Keratinocyte (primary cell): ENCODE measurements at regions not wholly inside any gene's neighbourhood (a gene's known extent, or its start where the extent isn't known, plus 50 kb on each side); places are given as distances from the start of the nearest gene placed in this dataset.
"Not testable (repeated sequence)": the region's sequence is repeated elsewhere in the genome, so short reads cannot be mapped to it uniquely, and the experiment has no call there.

ENCODE experiments used
- DNase-seq: peaks from one replicate; pipeline ENCODE4 v3.0.0-alpha.2; 2011; ENCODE audit warnings: low read depth, missing footprints, low spot score
- FAIRE-seq: peaks from 2 replicates; lab custom pipeline; 2011; peaks lifted over from hg19 to GRCh38; lab: Jason Lieb, UNC
- H2AFZ ChIP-seq: 2 replicates; pipeline ENCODE4 v1.6.0; 2012; ENCODE audit warnings: low read length, control low read depth, inconsistent platforms; ENCODE audit not compliant: control insufficient read depth
- H3K27ac ChIP-seq: 2 replicates; pipeline ENCODE4 v1.5.1; 2011; ENCODE audit warnings: low read length; ENCODE audit not compliant: control insufficient read depth, insufficient read depth
- H3K27me3 ChIP-seq: 3 replicates; pipeline ENCODE4 v1.6.0; 2011; ENCODE audit warnings: low read length; ENCODE audit not compliant: control insufficient read depth, insufficient read depth; ENCODE audit errors: extremely low read depth
- H3K36me3 ChIP-seq, 2 experiments: 2 replicates in 1 of 2; 3 replicates in 1 of 2; pipeline ENCODE4 v1.5.1; 2011; ENCODE audit warnings: low read length in 2 of 2, mild to moderate bottlenecking in 1 of 2; ENCODE audit not compliant: control insufficient read depth in 2 of 2, insufficient read depth in 2 of 2; ENCODE audit errors: extremely low read depth in 1 of 2
- H3K4me1 ChIP-seq: 3 replicates; pipeline ENCODE4 v1.5.1; 2011; ENCODE audit warnings: low read length; ENCODE audit not compliant: control insufficient read depth, insufficient read depth; ENCODE audit errors: extremely low read depth
- H3K4me2 ChIP-seq: 3 replicates; pipeline ENCODE4 v1.6.0; 2011; ENCODE audit warnings: low read depth, low read length; ENCODE audit not compliant: control insufficient read depth, insufficient read depth; ENCODE audit errors: extremely low read depth
- H3K4me3 ChIP-seq, 3 experiments: fragments of 200-600 bp in 1 of 3; sonication (generic) in 1 of 3; 2 replicates in 2 of 3; 3 replicates in 1 of 3; pipeline ENCODE4 v1.5.1; 2011 to 2016; ENCODE audit warnings: low read length in 3 of 3, mild to moderate bottlenecking in 3 of 3, control low read depth in 2 of 3, inconsistent platforms in 1 of 3, low read depth in 1 of 3, mixed read lengths in 1 of 3, mixed run types in 1 of 3, moderate library complexity in 1 of 3; ENCODE audit not compliant: control insufficient read depth in 2 of 3, insufficient read depth in 2 of 3; ENCODE audit errors: extremely low read depth in 1 of 3
- H3K79me2 ChIP-seq: 2 replicates; pipeline ENCODE4 v1.6.0; 2012; ENCODE audit warnings: low read length; ENCODE audit not compliant: control insufficient read depth, insufficient read depth
- H3K9ac ChIP-seq: 3 replicates; pipeline ENCODE4 v1.6.0; 2011; ENCODE audit warnings: low read length; ENCODE audit not compliant: control insufficient read depth, insufficient read depth; ENCODE audit errors: extremely low read depth
- H3K9me1 ChIP-seq: 3 replicates; pipeline ENCODE4 v1.6.0; 2011; ENCODE audit warnings: low read length; ENCODE audit not compliant: control insufficient read depth, insufficient read depth; ENCODE audit errors: extremely low read depth
- H3K9me3 ChIP-seq: 2 replicates; pipeline ENCODE4 v1.5.1; 2012; ENCODE audit warnings: low read depth, low read length; ENCODE audit not compliant: control insufficient read depth
- H4K20me1 ChIP-seq: 3 replicates; pipeline ENCODE4 v1.6.0; 2011; ENCODE audit warnings: low read length; ENCODE audit not compliant: control insufficient read depth, insufficient read depth; ENCODE audit errors: extremely low read depth
- EZH2 ChIP-seq: IDR thresholded peaks from one replicate; pipeline ENCODE4 v1.6.1; 2012; ENCODE audit warnings: inconsistent platforms, mild to moderate bottlenecking, low read length, moderate library complexity
- dilution Hi-C: fragments of 300-500 bp; cut with MboI; formaldehyde crosslinking; loops from one replicate; pipeline ENCODE4 v1.7.0; 2020; ENCODE audit warnings: low sequenced_read_pairs; ENCODE audit not compliant: extremely low pct_ligation_motif_present
- TF ChIP-seq, protein P1 (sequence below), 3 experiments: IDR thresholded peaks in 1 of 3; conservative IDR thresholded peaks in 1 of 3; optimal IDR thresholded peaks in 1 of 3; 2 replicates in 2 of 3; 3 replicates in 1 of 3; pipeline versions ENCODE3 to v1.5.1; 2011; ENCODE audit warnings: low read length in 3 of 3, mild to moderate bottlenecking in 3 of 3, moderate library complexity in 2 of 3, control low read depth in 1 of 3, inconsistent platforms in 1 of 3; ENCODE audit not compliant: insufficient read depth in 2 of 3; ENCODE audit errors: extremely low read depth in 1 of 3

DNA sequence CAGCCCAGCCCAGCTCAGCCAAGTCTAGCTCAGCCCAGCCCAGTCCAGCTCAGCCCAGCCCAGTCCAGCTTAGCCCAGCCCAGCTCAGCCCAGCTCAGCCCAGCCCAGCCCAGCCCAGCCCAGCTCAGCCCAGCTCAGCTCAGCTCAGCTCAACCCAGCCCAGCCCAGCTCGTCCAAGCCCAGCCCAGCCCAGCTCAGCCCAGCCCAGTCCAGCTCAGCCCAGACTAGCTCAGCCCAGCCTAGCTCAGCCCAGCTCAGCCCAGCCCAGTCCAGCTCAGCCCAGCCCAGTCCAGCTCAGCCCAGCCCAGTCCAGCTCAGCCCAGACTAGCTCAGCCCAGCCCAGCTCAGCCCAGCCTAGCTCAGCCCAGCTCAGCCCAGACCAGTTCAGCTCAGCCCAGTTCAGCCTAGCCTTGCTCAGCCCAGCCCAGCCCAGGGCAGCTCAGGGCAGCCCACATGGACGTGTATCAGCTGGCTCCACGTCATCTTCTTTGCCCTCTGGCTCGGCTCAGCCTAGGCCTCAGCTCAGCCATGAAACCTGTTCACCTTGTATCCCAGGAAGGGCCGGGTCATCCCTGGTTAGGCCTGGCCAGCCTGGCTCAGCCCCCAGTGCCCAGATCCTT is 185.6 kb downstream of the TMEM121 start:
- no peak for FAIRE-seq
- no peak for DNase-seq
- Histone ChIP-seq H3K27me3 (no peaks in the 10 kb centered on the region), H3K4me1 (no peaks in the 10 kb centered on the region), H3K36me3 (no peaks in the 10 kb centered on the region), H2AFZ (no peak overlapping the region), H4K20me1 (no peaks in the 10 kb centered on the region), H3K27ac (no peak overlapping the region), H3K79me2 (no peaks in the 10 kb centered on the region), H3K4me3 (no peak overlapping the region), H3K9me3 (peaks cover 10% of the 10 kb centered on the region), H3K4me2 (no peak overlapping the region), H3K9ac (no peak overlapping the region), H3K9me1 (no peaks in the 10 kb centered on the region)
- no peak for TF ChIP-seq EZH2
- TF ChIP-seq, protein P1, sequence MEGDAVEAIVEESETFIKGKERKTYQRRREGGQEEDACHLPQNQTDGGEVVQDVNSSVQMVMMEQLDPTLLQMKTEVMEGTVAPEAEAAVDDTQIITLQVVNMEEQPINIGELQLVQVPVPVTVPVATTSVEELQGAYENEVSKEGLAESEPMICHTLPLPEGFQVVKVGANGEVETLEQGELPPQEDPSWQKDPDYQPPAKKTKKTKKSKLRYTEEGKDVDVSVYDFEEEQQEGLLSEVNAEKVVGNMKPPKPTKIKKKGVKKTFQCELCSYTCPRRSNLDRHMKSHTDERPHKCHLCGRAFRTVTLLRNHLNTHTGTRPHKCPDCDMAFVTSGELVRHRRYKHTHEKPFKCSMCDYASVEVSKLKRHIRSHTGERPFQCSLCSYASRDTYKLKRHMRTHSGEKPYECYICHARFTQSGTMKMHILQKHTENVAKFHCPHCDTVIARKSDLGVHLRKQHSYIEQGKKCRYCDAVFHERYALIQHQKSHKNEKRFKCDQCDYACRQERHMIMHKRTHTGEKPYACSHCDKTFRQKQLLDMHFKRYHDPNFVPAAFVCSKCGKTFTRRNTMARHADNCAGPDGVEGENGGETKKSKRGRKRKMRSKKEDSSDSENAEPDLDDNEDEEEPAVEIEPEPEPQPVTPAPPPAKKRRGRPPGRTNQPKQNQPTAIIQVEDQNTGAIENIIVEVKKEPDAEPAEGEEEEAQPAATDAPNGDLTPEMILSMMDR (optimal IDR thresholded peaks at IDR 0.05 in 1 of 3, IDR thresholded peaks at IDR 0.05 in 1 of 3, conservative IDR thresholded peaks at IDR 0.05 in 1 of 3; ENCODE audit: extremely low read depth in 1 of 3, insufficient read depth in 2 of 3, low read length in 3 of 3): no peak
- dilution Hi-C loops: no loop called here

DNA sequence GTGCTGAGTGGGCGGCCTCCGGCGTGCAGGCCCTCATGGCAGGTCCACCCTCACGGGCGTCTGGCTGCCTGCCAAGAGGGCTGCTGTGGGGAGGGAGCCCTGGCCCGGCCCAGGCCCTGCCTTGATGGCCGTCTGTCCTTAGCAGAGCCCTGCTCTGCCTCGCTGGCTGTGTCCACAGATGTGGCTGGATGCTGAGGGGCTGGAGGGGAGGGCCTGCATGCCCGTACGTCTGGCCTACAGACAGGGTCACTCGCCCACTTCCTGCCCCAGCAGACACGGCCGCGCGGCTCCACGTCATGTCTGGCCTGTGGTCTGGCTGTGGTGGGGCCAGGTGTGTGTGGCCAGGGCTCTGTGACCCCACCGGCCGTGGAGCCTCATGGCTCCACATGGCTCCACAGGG is 186.3 kb downstream of the TMEM121 start:
- H3K4me2 ChIP-seq, H3K79me2 ChIP-seq, H3K4me3 ChIP-seq, H3K9me1 ChIP-seq, H3K9me3 ChIP-seq, dilution Hi-C loops, FAIRE-seq, H4K20me1 ChIP-seq, DNase-seq, H3K4me1 ChIP-seq, H3K9ac ChIP-seq, H3K36me3 ChIP-seq, H3K27ac ChIP-seq, H3K27me3 ChIP-seq, H2AFZ ChIP-seq: not testable (repeated sequence)

DNA sequence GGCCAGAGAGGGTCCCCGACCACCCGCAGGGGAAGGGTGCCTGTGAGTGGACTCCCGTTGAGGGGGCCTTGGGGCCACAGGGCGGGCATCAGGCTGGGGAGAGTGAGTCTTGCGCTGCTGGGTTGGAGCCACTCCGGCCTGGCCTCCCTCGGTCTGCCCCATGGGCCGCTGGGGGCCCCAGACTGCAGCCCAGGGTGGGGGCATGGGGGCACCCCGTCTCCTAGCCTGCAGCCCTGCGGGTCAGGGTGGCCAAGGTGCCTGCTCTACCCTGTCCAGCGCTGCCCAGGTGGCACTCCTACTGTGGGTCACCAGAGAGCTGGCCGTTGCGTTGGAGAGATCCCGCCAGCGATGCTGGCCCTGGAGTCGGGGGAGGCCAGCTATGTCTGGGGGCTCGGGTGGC is 186.8 kb downstream of the TMEM121 start:
- not testable (repeated sequence) for H3K27me3 ChIP-seq

DNA sequence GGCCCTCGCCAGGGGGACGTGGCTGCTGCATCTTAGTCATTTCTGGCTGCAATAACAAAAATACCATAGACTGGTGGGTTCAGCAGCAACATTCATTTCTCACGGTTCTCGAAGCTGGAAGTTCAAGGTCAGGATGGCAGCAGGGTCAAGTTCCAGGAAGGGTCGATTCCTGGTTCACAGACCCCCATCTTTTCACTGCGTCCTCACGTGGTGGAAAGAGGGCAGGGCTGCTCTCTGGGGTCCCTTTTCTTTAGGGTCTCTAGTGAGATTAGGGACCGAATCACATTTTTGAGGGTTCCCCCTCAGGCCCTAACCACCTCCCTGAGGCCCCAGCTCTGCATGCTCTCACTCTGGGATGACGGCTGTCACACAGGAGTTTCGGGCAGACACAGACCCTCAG is 187.5 kb downstream of the TMEM121 start:
- H3K4me1 ChIP-seq, H4K20me1 ChIP-seq, FAIRE-seq, H3K9me3 ChIP-seq, H3K4me3 ChIP-seq, H3K4me2 ChIP-seq, H3K27ac ChIP-seq, H3K9me1 ChIP-seq, H3K27me3 ChIP-seq, dilution Hi-C loops, DNase-seq, H3K79me2 ChIP-seq, H2AFZ ChIP-seq, H3K9ac ChIP-seq, H3K36me3 ChIP-seq: not testable (repeated sequence)

More for the DNA sequence above, 186.8 kb downstream of the TMEM121 start:
- H3K4me3 ChIP-seq, H3K9me1 ChIP-seq, dilution Hi-C loops, H3K36me3 ChIP-seq, H3K9me3 ChIP-seq, H3K27ac ChIP-seq, H3K9ac ChIP-seq, H3K4me1 ChIP-seq, DNase-seq, H2AFZ ChIP-seq, H3K79me2 ChIP-seq, FAIRE-seq, H4K20me1 ChIP-seq, H3K4me2 ChIP-seq: not testable (repeated sequence)
